HL-60 (cell line): ENCODE measurements at regions not wholly inside any gene's neighbourhood (a gene's known extent, or its start where the extent isn't known, plus 50 kb on each side); places are given as distances from the start of the nearest gene placed in this dataset.

ENCODE experiments used
- DNase-seq, 2 experiments: peaks; one replicate each; pipeline ENCODE4 v3.0.0-alpha.2; 2010 to 2020; ENCODE audit warnings: low read depth in 1 of 2, low spot score in 1 of 2
- H3K27ac ChIP-seq: fragments of 250-450 bp; sonication (Bioruptor Pico); replicated peaks from 2 replicates; pipeline ENCODE4 v1.5.1; 2020; ENCODE audit warnings: mild to moderate bottlenecking, moderate library complexity
- H3K27me3 ChIP-seq: fragments of 250-450 bp; sonication (Bioruptor Pico); 2 replicates; pipeline ENCODE4 v1.5.1; 2021; ENCODE audit warnings: mild to moderate bottlenecking, moderate library complexity; ENCODE audit not compliant: insufficient read depth, poor library complexity, severe bottlenecking
- H3K4me3 ChIP-seq: replicated peaks from 2 replicates; pipeline ENCODE4 v1.5.1; 2011; ENCODE audit warnings: mild to moderate bottlenecking, control low read depth, low read length; ENCODE audit not compliant: insufficient read depth
- GABPA ChIP-seq: IDR thresholded peaks from 2 replicates; pipeline ENCODE4 v1.6.1; 2012; ENCODE audit warnings: low read depth
- POLR2AphosphoS5 ChIP-seq: IDR thresholded peaks from 2 replicates; pipeline ENCODE4 v1.6.1; 2012; ENCODE audit warnings: low read depth
- SPI1 ChIP-seq: IDR thresholded peaks from 2 replicates; pipeline ENCODE4 v1.6.1; 2012; ENCODE audit warnings: low read depth, mild to moderate bottlenecking, borderline replicate concordance
- TF ChIP-seq, protein P1 (sequence below): IDR thresholded peaks from one replicate; pipeline ENCODE4 v1.5.1; 2011; ENCODE audit warnings: low read length, control low read depth, inconsistent platforms; ENCODE audit not compliant: insufficient read depth
- TF ChIP-seq, protein P2 (sequence below): IDR thresholded peaks from 2 replicates; pipeline ENCODE4 v1.6.1; 2012; ENCODE audit warnings: low read depth; ENCODE audit not compliant: insufficient replicate concordance

DNA sequence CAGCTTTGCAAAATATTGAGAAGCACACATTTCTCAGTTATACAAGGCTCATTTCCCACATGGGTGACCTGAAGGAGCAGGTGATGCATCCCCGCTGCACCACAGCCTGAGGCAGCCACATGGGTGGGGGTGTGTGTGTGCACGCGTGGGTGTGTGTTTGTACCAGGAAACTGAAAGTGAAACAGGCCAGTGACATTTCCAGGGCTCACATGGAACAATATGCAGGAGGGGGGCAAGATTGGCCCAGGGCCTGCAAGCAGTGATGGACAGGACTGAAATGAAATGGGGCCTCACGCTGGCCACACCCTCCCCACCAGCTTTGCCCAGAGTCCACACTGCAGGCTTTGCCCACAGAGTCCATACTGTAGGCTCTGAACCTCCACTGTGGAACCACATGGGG lies 154.2 kb upstream of the PARP11 start:
- peaks cover 8% of the 10 kb centered on the region for H3K27me3 ChIP-seq
- no peak for DNase-seq
- no peak overlapping the region for H3K27ac ChIP-seq
- TF ChIP-seq POLR2AphosphoS5 (no peak), GABPA (no peak), SPI1 (no peak)
- TF ChIP-seq, protein P1, sequence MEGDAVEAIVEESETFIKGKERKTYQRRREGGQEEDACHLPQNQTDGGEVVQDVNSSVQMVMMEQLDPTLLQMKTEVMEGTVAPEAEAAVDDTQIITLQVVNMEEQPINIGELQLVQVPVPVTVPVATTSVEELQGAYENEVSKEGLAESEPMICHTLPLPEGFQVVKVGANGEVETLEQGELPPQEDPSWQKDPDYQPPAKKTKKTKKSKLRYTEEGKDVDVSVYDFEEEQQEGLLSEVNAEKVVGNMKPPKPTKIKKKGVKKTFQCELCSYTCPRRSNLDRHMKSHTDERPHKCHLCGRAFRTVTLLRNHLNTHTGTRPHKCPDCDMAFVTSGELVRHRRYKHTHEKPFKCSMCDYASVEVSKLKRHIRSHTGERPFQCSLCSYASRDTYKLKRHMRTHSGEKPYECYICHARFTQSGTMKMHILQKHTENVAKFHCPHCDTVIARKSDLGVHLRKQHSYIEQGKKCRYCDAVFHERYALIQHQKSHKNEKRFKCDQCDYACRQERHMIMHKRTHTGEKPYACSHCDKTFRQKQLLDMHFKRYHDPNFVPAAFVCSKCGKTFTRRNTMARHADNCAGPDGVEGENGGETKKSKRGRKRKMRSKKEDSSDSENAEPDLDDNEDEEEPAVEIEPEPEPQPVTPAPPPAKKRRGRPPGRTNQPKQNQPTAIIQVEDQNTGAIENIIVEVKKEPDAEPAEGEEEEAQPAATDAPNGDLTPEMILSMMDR, result no peak
- TF ChIP-seq, protein P2, sequence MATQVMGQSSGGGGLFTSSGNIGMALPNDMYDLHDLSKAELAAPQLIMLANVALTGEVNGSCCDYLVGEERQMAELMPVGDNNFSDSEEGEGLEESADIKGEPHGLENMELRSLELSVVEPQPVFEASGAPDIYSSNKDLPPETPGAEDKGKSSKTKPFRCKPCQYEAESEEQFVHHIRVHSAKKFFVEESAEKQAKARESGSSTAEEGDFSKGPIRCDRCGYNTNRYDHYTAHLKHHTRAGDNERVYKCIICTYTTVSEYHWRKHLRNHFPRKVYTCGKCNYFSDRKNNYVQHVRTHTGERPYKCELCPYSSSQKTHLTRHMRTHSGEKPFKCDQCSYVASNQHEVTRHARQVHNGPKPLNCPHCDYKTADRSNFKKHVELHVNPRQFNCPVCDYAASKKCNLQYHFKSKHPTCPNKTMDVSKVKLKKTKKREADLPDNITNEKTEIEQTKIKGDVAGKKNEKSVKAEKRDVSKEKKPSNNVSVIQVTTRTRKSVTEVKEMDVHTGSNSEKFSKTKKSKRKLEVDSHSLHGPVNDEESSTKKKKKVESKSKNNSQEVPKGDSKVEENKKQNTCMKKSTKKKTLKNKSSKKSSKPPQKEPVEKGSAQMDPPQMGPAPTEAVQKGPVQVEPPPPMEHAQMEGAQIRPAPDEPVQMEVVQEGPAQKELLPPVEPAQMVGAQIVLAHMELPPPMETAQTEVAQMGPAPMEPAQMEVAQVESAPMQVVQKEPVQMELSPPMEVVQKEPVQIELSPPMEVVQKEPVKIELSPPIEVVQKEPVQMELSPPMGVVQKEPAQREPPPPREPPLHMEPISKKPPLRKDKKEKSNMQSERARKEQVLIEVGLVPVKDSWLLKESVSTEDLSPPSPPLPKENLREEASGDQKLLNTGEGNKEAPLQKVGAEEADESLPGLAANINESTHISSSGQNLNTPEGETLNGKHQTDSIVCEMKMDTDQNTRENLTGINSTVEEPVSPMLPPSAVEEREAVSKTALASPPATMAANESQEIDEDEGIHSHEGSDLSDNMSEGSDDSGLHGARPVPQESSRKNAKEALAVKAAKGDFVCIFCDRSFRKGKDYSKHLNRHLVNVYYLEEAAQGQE, result no peak
- H3K4me3 ChIP-seq, result no peak overlapping the region

DNA sequence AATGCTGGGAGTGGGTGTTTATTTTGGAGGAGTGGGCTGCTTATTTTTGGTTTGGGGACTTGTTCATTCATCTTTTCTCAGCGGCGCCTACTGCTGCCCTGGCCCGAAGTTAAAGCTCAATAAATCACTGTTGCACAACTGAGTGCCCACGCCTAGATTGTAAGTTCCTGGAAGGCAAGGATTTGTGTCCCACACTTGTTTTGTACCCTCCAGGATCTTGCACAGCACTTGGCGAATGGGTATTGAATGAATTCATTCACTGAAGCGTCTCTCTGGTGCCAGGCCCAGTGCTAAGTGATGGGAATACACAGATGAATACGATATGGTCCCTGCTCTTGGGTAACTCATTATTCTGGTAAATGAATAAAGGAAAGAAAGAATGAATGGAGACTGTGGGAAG lies 153.3 kb upstream of the PARP11 start:
- no peak overlapping the region for H3K27ac ChIP-seq
- no peak for DNase-seq
- TF ChIP-seq, protein P1, result no peak
- TF ChIP-seq SPI1 (no peak), POLR2AphosphoS5 (no peak), GABPA (no peak)
- TF ChIP-seq, protein P2, result no peak
- peaks cover 8% of the 10 kb centered on the region for H3K27me3 ChIP-seq
- H3K4me3 ChIP-seq, result no peak overlapping the region

DNA sequence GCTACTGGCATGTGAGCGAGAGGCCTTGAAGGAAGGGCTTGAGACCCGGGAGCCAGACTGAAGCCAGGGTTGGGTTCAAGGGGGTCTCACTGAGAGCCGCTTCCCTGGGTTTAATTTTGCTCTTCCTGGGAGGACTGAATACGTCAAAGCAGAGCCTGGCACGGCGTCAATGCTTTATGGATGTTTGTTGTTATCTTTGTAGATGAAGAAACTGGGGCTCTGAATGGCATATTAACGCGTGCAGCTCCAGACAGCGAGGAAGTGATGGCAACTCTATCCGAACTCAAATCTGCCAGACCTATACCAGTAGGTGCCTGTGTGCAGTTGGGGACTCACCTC lies 152.8 kb upstream of the PARP11 start:
- Histone ChIP-seq H3K4me3 (no peak overlapping the region), H3K27ac (no peak overlapping the region), H3K27me3 (peaks cover 8% of the 10 kb centered on the region)
- TF ChIP-seq SPI1 (no peak), GABPA (no peak), POLR2AphosphoS5 (no peak)
- TF ChIP-seq, protein P2, result no peak
- TF ChIP-seq, protein P1, result no peak
- no peak for DNase-seq
